H1 (cell line): ENCODE measurements at regions not wholly inside any gene's neighbourhood (a gene's known extent, or its start where the extent isn't known, plus 50 kb on each side); places are given as distances from the start of the nearest gene placed in this dataset.

ENCODE experiments used
- ATF3 ChIP-seq: IDR thresholded peaks from 2 replicates; pipeline ENCODE4 v1.6.1; 2011; ENCODE audit warnings: low read depth, mild to moderate bottlenecking, low read length; ENCODE audit not compliant: insufficient read depth
- CEBPB ChIP-seq: IDR thresholded peaks from 2 replicates; pipeline ENCODE4 v1.6.1; 2012; ENCODE audit warnings: low read depth, low read length
- CHD7 ChIP-seq: fragments of 300-600 bp; sonication (generic); IDR thresholded peaks from 2 replicates; pipeline ENCODE4 v1.7.1; 2012; ENCODE audit warnings: low read length, moderate library complexity, mild to moderate bottlenecking, inconsistent platforms; ENCODE audit not compliant: insufficient replicate concordance
- CTBP2 ChIP-seq: IDR thresholded peaks from 2 replicates; pipeline ENCODE4 v1.7.0; 2011; ENCODE audit warnings: borderline replicate concordance, mild to moderate bottlenecking, moderate library complexity, mixed read lengths, low read length; ENCODE audit not compliant: insufficient read depth, insufficient read length
- CTCF ChIP-seq, 3 experiments: IDR thresholded peaks; 1 replicate in 2 of 3; 2 replicates in 1 of 3; pipeline versions ENCODE4 v1.5.1 to v1.6.1; 2011; ENCODE audit warnings: low read length in 3 of 3, mild to moderate bottlenecking in 3 of 3, inconsistent platforms in 2 of 3, low read depth in 1 of 3, moderate library complexity in 1 of 3; ENCODE audit not compliant: insufficient read depth in 1 of 3; ENCODE audit errors: control extremely low read depth in 1 of 3
- EZH2 ChIP-seq: fragments of 200-600 bp; sonication (generic); IDR thresholded peaks from 2 replicates; pipeline ENCODE4 v1.7.1; 2012; ENCODE audit warnings: low read depth, mild to moderate bottlenecking, moderate library complexity, low read length, inconsistent platforms; ENCODE audit not compliant: severe bottlenecking
- NRF1 ChIP-seq: IDR thresholded peaks from 2 replicates; pipeline ENCODE4 v1.6.1; 2011; ENCODE audit warnings: mild to moderate bottlenecking, low read depth, low read length, improper control_type of control experiment
- YY1 ChIP-seq: IDR thresholded peaks from 2 replicates; pipeline ENCODE4 v1.6.1; 2011; ENCODE audit warnings: low read depth, mild to moderate bottlenecking, low read length

GRCh38 chr9:119963798-119964372, 594.6 kb upstream of the BRINP1 start (continued):
- TF ChIP-seq CTCF (IDR thresholded peaks at IDR 0.05; ENCODE audit: control extremely low read depth in 1 of 3, insufficient read depth in 1 of 3, low read depth in 1 of 3, low read length in 3 of 3) (no peak), EZH2 (no peak), CHD7 (peak; percentile 71), NRF1 (no peak), CEBPB (peak; percentile 53; the same call in 1 of the 2 replicates), YY1 (peak; percentile 84), ATF3 (no peak), CTBP2 (peak; percentile 82)
